PFSK-1 (cell line): ENCODE measurements at regions not wholly inside any gene's neighbourhood (a gene's known extent, or its start where the extent isn't known, plus 50 kb on each side); places are given as distances from the start of the nearest gene placed in this dataset.

Source experiments
- FOXP2 ChIP-seq: optimal IDR thresholded peaks from 2 replicates; pipeline ENCODE3; 2011; ENCODE audit warnings: borderline replicate concordance, control low read depth, inconsistent platforms; ENCODE audit not compliant: insufficient read depth; ENCODE audit errors: extremely low read length, extremely low read depth
- POLR2AphosphoS5 ChIP-seq: IDR thresholded peaks from 2 replicates; pipeline ENCODE4 v1.6.1; 2012; ENCODE audit warnings: low read depth, mild to moderate bottlenecking, control low read depth, low read length, moderate library complexity
- SIN3A ChIP-seq: IDR thresholded peaks from 2 replicates; pipeline ENCODE4 v1.6.1; 2012; ENCODE audit warnings: mild to moderate bottlenecking, low read length, moderate library complexity, borderline replicate concordance; ENCODE audit not compliant: insufficient read depth
- TAF1 ChIP-seq: IDR thresholded peaks from 2 replicates; pipeline ENCODE4 v1.6.1; 2012; ENCODE audit warnings: low read length, control low read depth, borderline replicate concordance; ENCODE audit not compliant: insufficient read depth
- TF ChIP-seq, protein P1 (sequence below), 2 experiments: IDR thresholded peaks; 2 replicates each; pipeline versions ENCODE4 v1.6.1 to v1.8.0; 2011 to 2012; ENCODE audit warnings: low read depth in 2 of 2, low read length in 2 of 2, control low read depth in 1 of 2, inconsistent platforms in 1 of 2, mild to moderate bottlenecking in 1 of 2, moderate library complexity in 1 of 2; ENCODE audit not compliant: insufficient read depth in 1 of 2

DNA sequence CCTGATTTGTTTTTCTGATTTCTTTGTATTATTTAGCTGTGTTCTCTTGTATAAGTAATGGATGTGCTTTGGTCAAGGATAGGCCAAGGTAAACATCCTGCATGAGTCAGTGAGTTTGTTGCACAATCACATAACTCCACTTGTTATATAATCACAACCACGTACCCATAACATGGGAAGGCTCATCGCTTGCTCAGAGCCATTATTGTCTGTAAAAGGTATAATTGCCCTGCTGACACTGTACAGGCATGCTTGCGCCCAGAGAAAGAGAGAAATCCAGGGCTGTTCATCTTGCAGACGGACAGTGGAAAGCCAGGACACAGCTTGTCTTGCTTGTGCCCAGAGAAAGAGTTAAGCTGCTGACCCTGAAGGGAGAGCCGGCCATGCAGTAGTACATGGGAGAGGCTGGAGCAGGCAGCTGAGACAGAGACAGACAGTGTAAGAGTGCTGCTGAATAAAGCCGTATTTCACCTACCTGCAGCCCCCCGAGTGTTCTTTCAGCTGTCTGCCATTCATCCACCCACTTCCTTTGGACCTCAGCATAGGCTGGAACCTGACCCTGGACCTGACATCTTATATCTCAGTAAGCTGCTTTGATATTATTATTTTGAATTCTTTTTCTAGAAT, 174.7 kb upstream of the DAAM1 start:
- TF ChIP-seq, protein P1, sequence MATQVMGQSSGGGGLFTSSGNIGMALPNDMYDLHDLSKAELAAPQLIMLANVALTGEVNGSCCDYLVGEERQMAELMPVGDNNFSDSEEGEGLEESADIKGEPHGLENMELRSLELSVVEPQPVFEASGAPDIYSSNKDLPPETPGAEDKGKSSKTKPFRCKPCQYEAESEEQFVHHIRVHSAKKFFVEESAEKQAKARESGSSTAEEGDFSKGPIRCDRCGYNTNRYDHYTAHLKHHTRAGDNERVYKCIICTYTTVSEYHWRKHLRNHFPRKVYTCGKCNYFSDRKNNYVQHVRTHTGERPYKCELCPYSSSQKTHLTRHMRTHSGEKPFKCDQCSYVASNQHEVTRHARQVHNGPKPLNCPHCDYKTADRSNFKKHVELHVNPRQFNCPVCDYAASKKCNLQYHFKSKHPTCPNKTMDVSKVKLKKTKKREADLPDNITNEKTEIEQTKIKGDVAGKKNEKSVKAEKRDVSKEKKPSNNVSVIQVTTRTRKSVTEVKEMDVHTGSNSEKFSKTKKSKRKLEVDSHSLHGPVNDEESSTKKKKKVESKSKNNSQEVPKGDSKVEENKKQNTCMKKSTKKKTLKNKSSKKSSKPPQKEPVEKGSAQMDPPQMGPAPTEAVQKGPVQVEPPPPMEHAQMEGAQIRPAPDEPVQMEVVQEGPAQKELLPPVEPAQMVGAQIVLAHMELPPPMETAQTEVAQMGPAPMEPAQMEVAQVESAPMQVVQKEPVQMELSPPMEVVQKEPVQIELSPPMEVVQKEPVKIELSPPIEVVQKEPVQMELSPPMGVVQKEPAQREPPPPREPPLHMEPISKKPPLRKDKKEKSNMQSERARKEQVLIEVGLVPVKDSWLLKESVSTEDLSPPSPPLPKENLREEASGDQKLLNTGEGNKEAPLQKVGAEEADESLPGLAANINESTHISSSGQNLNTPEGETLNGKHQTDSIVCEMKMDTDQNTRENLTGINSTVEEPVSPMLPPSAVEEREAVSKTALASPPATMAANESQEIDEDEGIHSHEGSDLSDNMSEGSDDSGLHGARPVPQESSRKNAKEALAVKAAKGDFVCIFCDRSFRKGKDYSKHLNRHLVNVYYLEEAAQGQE (IDR thresholded peaks at IDR 0.05; ENCODE audit: insufficient read depth in 1 of 2, low read depth in 2 of 2, low read length in 2 of 2), result no peak
- TF ChIP-seq TAF1 (no peak), POLR2AphosphoS5 (no peak), SIN3A (no peak), FOXP2 (no peak)
